DMS153 treated with DMSO at 0.1 percent for 48 hours (cell line): ENCODE measurements at regions not wholly inside any gene's neighbourhood (a gene's known extent, or its start where the extent isn't known, plus 50 kb on each side); places are given as distances from the start of the nearest gene placed in this dataset.

ENCODE experiments used
- DNase-seq: peaks from one replicate; lab custom pipeline; 2025; ENCODE audit not compliant: unreplicated experiment; lab: John Stamatoyannopoulos, UW

DNA sequence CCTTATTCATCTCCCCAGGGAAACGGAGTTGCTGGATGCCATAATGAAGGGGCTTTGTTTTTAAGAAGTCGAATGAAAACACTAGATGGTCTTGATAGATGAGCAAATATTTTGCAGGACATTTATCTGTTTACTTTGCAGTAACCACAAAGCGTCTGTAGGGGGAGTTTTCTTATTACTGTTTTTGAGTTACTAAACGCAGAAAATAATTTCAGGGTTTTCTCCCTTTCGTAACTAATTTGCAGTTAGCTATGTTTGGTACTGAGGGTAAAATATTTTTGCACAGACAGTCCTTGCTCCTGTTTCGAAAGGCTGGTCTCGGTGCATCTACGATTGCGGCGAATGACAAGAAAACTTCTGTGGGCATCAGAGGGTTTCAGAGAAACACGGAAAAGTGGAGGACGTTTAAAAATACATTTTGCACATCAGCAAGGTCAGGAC lies 505.6 kb upstream of the MKI67 start:
- DNase-seq: no peak

DNA sequence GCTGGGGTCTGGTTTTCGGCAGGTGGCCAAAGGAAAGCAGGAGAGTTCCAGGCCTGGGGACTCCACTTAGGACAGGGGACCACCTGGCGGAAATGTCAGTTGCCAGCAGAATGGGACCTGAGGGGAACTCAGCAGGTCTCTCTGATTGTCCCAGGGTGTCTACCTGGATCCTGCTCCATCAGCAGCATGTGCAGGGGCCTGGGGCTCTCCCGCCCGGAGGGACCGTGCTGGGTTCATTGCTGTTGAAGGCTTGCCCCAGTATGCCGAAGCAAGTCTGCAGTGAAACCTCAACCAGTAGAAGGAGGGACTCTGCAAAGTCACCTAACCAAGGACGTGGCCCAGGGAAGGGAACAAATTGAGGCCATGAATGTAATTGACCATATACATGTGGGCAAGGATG lies 506.5 kb upstream of the MKI67 start:
- no peak for DNase-seq

DNA sequence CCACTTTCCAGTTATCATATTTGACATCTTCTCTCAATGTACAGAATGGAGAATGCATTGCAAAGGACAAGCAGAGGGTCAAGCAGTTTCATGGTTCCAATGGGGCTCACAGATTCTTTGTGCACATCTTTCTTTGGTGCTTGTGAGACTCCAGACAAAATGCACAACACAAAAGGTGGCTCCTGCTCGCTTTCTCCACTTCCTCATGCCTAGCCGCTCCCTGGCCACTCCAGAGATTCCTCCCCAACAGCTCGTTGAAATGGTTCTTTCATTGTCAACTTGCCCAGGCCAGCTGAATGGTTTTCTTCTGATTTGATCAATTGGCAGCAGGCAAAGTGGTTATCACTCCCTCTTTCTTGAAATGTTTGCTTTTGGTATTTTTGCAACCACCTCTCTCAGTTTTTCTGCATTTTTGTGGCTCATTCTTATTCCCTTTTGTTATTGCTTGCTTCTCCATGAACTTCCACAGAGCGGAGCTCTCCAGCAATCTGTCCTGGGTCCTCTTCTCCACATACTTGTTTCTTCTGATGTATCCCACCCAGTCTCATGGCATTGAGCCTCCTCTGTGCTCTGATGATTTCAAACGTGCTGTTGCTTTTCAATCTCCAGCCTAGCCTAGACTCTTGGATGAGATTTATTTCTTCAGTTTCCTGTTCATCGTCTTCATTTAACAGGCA lies 507.8 kb upstream of the MKI67 start:
- DNase-seq: no peak

DNA sequence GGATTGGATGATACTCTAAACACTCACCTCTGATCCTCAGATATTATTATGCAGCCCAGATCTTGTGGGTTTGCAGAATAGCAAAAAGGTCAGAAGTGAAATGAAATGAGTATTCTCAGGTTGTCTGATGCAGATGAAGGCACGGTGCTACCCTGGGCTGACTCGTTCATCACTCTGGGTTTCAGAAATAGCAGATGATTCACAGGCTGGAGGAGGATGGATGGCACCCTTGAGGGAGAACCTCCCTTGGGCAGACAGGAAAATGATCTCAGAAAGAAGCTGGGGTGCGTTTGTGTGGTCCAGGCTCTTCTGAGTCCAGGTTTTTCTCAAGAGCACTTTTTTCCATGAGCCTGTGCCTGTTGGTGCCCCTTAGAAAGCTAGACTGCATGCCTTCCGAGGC lies 515.8 kb upstream of the MKI67 start:
- no peak for DNase-seq

DNA sequence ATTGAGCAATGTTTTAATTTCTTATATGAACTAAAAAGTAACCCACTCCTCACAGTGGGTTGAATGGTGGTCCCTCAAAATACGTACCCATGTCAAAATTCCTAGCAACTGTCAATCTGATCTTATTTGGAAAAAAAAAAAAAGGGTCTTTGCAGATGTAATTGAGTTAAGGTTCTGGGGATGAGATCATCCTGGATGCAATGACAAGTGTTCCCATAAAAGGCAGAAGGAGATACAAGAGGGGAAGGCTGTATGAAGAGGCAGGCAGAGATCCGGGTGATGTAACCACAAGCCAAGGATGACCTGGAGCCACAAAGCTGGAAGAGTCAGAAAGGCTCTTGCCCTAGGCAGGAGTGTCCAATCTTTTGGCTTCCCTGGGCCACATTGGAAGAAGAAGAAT lies 516.3 kb upstream of the MKI67 start:
- no peak for DNase-seq

DNA sequence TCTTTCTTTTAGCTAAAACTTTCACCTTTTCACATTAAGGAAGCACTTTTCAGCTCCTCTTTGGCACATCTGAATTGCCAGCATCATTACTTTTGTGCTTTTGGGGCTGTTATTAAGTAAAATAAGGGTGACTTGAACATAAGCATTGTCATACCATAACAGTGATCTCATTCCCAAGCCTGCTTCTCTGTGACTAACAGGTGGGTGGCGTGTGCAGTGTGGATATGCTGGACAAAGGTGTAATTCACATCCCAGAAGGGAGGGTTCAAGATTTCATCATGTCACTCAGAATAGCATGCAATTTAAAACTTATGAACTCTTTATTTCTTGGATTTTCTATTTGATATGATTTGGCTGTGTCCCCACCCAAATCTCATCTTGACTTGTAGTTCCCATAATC lies 517.4 kb upstream of the MKI67 start:
- no peak for DNase-seq

DNA sequence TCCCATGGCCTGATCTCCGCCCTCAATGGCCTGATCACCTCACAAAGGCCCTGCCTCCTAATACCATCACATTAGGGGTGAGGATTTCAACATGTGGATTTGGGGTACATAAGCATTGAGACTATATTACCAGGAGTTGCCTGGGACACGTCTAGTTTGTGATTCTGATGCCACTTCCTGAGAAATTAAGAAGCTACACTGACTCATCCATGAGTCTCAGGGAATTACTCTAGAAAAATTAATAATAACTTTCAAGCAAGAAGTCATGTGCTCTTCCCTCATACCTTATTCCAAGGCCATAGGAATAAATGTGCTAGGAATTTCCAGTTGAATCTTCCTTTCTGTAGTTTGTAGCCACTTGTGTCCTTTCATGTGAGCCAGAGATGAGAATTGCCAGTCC lies 519.3 kb upstream of the MKI67 start:
- no peak for DNase-seq

DNA sequence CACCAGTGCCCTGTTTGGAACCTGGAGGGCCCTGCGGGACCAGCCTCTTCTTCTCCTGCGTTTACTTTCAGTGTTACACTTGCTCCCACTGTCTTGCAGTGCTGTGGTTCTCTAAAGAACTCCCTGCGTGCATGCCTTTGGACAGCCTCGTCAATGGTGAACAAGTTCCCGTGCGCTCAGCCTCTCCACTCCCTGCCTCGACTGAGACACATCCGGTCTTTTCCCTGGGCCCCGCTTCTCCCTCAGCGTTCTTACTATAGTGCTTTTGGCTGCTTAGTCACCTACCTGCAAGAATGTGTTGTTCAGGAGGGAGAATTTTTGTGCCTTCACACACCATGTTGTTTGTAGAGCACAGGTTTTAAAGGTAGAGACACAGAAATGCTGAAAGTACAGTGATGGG lies 520.7 kb upstream of the MKI67 start:
- DNase-seq: no peak

DNA sequence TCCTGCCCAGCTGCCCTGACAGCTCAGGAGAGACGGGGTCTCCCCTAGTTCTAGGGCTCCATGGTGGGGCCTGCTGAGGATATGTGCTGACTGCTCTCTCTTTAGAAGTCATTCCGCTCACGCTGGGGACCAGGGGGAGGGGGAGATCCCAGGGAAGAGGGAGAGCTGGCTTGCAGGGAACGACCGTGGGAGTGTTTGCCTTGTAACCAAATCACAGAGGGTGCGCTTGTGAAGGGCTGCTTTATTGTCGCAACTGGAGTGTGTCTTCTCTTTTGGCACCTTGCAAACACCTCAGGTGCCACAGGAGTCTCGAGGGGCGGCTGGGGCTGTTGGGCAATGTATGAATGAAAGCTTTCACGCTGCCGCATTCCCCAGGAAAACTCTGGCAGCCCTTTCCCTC lies 531.3 kb upstream of the MKI67 start:
- no peak for DNase-seq

DNA sequence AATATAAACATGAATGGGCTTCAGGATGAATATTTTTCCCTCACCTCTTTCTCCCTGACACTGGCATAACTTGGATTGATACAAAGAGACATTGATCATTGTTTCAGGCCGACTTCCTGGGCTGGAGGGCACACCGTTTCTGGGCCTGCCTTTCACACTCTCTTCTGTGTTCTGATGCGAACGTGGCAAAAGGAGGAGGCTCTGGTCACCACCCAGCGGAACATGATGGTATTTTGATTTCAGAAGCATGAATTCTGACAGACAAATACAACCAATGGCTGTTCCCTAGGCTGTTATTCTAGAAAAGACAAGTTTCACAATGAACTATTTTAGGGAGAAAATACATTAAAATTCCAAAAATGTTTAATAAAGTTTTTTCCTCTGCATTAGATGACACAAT lies 534.5 kb upstream of the MKI67 start:
- no peak for DNase-seq

DNA sequence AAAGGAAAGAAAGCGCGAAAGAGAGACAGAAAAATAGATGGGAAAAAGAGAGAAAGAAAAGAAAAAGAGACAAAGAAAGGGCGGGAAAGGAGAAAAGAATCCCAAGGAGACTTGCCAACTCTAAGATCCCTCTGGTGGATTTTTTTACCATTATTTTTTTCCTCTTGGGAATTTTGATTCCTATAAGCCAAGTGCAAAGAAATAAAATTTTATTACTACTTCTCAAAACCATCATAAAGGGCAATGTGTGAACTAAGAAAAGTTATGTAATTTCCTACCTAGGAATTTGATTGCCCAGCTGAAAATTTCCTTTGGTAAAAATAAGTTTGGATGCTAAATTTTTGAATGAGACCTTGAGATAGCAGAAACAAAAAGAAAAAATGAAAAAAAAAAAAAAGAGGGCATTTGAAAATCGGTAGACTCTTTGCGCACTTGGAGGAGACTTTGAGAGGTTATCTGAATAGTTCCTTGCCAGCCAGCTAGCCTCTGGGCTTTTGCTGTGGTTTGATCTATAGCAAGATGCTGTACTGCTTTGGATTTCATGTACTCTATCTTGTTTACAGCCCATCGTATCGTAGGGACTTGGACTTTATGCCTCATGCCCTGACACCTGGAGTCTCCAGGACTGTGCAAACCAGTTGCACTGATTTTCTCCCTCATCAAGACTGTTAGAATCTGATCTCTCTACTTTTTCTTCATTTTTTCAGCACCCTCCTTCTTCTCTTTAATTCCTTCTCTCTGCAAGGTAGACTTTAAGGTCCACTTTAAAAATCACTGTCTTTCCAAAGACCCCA lies 535.4 kb upstream of the MKI67 start:
- DNase-seq: no peak

DNA sequence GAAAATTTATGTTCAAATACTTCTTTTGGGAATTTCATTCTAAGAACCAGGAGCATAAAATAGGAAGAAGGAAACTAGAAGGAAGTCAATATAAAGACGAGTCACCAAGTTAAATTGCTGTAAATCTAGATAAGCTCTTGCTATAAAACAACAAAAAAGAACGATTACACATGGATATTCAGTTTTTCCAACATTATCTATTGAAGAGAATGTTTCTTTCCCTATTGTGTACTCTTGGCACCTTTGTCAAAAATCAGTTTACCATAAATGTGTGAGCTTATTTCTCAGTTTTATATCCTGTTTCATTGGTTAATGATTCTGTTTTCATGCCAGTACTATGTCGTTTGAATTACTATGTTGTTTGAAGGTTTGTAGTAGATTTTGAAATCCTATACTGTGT lies 536.3 kb upstream of the MKI67 start:
- DNase-seq: no peak

DNA sequence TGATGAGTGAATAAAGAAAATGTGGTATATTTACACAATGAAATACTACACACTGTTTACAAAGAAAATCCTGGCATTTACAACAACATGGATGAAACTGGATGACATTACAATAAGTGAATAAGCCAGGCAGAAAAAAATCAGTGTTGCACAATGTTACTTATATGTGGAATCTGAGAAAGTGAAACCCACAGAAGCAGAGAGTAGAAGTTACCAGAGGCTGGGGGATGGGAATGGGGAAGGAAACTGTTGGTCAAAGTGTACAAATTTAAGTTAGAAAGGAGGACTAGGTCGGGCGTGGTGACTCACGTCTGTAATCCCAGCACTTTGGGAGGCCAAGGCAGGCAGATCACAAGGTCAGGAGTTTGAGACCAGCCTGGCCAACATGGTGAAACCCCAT lies 538.5 kb upstream of the MKI67 start:
- DNase-seq: no peak

DNA sequence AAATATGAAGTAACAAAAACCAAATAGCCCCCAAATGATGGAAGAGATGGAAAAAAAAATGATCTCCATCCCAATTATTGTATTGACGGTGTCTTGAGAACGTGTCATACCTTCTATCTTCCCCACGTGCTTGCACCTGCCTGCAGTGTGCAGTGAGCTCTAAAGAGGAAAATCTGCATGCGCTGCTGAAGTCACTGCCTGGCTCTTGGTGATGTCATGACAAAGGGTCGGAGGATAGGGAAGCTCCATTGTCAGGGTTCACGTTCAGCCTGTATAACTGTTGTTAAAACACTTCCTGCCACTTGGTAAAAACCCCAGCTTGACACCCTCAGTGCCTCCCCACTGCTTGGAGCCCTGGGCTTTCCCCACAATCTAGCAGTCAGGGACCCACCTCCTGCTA lies 549.2 kb upstream of the MKI67 start:
- DNase-seq: no peak

DNA sequence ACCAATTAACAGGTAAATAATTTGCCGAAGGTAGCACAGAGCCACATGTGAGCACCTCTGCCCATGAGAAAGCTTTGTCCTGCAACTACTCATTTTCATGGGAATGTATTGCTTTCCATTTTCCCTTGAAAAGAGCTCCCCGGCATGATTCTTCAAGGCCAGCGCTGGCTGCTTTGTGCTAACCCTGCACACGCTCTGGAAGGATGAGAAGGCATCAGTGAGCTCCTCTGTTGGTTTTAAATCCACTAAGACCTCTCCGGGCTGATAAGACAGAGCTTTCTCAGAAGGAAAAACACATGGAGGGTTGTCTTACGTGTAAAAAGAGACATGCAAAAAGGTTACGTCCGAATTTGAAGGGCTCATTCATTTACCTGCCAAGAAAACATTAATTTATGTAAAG lies 553.9 kb upstream of the MKI67 start:
- DNase-seq: no peak

DNA sequence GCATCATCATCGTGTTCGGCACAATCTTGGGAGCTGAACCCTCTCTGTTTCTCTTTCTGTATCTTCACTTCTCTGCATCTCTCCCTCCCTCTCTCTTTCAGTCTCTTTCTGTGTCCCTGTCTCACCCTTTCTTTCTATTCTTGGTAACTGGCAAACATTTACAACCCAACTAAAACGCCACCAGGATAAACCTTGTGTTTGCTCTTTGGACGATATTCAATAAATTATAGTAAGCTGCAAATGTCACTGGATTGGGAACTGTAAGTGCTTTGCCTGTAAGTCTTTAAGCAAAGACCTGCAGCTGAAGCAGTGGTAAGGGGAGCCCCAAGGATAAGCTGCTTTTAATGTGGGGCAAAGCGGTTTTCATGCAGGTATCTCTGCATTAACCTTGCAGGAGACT lies 558.0 kb upstream of the MKI67 start:
- DNase-seq: no peak

DNA sequence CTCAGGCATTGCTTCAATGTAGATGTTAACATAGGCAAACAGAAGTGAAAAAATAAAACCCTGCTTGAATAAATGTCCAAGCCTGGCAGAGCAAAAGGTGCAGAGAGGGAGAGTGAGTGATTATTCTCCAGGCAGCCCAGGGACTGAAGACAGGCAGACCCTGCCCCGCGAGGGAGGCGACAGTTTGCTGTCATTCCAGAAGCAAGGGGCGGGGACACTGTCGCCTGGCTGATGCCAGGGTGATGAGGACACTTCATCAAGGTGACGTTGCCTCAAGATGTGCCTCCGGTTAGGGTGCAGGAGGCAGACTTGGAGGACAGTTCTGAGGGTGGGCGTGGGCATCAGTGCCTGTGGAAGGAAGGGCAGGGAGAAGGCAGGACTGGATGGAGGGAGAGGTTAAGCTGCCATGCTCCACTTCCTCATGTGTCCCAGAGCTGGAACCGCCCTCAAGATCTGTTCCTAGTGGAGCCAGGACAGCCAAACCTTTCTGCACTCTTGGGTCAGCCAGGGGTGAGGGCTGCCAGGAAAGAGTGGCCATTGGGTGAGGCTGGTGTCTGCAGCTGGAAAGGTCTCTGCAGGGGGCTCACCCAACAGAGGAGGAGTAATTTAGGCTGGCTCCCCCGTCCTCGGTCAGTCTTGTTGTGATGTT lies 560.5 kb upstream of the MKI67 start:
- no peak for DNase-seq

DNA sequence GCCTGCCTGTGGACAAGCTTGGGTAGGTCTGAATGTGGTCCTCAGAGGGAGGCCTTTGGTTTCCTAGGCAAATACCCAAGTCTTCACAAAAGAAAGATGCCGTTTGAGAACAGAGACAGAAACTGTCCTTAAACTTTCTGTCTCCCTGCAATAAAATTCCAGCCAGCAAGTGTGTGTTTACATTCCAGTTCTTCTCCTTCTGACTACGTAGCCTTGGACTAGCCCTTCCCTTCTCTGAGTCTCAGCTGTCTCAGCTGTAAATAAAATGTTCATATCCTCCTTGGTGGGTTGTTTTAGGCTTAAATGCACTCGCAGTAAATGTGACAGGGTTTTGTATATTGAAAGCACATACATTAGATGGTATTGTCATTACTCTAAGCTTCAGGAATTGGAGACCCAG lies 561.2 kb upstream of the MKI67 start:
- no peak for DNase-seq

DNA sequence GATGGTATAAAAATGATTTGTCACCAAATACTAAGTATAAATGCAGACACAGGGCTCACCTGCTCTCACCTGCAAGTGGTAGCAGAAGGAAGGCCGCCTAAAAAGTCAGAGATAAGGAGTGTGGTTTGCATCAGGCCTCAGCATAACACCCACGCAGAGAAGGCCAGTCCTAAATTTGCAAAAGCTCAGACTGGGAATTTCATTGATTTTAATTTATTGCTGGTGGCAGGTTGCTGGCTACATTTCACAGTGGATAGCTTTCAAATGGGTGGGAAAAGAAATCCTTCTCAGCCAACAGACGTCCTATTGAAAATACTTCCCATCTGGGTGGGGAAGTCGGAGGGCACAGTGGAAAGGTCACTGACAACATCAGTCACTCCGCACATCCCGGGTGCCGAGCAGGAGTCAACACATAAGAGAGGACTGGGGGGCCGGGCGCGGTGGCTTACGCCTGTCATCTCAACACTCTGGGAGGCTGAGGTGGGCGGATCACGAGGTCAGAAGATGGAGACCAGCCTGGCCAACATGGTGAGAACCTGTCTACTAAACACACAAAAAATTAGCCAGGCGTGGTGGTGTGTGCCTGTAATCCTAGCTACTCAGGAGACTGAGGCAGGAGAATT lies 561.8 kb upstream of the MKI67 start:
- DNase-seq: no peak

DNA sequence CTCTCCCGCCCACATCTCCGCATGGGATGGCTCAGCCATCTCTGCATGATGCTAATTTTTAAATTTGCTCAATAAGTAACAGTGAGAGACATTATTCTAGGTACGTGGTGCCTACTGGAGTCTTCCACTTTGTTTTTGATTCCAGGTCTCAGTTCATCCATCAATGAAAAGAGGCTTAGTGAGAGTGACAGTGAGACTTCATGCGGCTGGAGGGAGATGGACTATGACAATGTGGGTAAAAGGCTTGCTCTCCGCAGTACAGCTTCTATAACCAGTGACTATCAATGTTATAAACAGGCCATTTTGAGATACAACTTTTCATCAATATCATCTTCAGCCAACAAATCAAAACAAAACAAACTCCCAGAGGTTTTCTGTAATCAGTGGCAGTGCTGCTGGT lies 563.4 kb upstream of the MKI67 start:
- DNase-seq: no peak

DNA sequence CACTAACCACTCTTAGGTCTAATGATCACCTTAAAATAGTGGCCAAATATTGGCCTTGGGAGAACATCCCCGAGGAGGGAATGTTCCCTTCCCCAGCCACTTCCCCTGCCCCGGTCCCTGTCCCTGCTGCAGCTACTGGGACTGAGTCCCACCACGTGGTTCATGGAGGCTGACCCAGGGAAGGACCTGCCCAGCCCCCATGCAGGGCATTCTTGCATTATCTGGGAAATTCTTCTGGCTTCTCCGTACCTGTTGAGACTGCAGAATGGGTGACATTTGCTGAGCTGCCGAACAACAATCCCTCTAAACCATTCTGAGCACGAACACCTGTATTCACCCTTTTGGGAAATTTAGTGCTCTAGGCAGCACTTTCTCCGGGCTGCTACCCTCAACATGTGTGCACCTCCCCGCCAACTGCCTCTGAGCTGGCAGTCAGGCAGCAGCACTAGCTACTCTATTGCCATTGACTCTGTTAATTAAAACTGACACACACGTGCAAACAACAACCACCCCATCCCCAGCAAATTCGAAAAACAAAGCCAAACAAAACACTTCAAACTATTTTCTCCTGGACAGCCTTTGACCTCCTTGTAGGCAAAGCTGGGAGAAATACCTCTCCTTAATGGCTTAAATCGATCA lies 567.4 kb upstream of the MKI67 start:
- no peak for DNase-seq
